ENCODE measurements at regions not wholly inside any gene's neighbourhood (a gene's known extent, or its start where the extent isn't known, plus 50 kb on each side); places are given as distances from the start of the nearest gene placed in this dataset.
A peak's percentile ranks its signal among the peaks of the same experiment; 100 is the strongest.

DNA sequence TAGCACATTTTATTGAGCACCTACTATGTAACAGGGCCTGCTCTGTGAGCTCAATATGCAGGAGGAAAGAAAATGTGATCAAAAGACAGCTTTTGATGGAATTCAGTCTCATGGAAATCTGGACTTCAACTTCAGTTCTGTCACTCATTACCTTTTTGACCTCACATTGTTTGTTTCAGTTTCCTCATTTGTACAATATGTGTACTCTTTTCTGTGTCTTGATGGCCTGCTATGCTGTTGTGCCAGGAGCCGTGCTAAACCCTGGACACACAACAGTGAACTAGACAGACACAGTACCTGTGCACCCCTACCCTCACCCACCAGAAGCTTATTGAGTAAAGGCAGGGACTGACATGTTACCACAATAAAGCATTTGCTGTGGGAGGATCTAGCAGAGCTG is 162.9 kb upstream of the FGGY start:
- TF ChIP-seq, protein P1, sequence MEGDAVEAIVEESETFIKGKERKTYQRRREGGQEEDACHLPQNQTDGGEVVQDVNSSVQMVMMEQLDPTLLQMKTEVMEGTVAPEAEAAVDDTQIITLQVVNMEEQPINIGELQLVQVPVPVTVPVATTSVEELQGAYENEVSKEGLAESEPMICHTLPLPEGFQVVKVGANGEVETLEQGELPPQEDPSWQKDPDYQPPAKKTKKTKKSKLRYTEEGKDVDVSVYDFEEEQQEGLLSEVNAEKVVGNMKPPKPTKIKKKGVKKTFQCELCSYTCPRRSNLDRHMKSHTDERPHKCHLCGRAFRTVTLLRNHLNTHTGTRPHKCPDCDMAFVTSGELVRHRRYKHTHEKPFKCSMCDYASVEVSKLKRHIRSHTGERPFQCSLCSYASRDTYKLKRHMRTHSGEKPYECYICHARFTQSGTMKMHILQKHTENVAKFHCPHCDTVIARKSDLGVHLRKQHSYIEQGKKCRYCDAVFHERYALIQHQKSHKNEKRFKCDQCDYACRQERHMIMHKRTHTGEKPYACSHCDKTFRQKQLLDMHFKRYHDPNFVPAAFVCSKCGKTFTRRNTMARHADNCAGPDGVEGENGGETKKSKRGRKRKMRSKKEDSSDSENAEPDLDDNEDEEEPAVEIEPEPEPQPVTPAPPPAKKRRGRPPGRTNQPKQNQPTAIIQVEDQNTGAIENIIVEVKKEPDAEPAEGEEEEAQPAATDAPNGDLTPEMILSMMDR (IDR thresholded peaks at IDR 0.05; ENCODE audit: insufficient read depth, low read depth, low read length, missing control alignments): no peak

DNA sequence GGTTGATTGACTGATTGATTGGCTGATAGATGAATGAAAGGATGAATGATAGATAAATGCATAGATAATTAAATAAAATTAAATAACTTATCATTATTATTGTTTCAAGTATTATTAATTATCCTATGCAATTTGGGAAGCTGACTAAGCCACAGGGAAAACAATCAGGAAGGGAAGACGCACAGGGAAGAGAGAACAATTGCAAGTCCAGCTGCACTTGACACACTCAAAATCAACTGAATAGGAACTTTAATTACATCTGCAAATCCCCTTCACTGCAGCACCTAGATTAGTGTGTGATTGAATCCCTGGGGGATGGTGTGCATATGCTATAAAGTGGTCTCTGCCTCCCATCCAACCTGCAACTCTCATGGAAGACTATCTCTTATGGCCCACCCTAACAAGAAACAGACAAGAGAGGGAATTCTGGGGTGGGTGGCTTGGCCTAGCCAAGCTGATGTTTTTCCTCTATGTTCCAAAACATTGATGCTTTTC is 161.1 kb upstream of the FGGY start:
- TF ChIP-seq, protein P1 (IDR thresholded peaks at IDR 0.05; ENCODE audit: insufficient read depth, low read depth, low read length, missing control alignments): no peak
- no peak for DNase-seq (ENCODE audit: low read depth)
- no peak overlapping the region for H3K4me3 ChIP-seq (ENCODE audit: low read length)

More for the DNA sequence above, 162.9 kb upstream of the FGGY start:
- H3K4me3 ChIP-seq (ENCODE audit: low read length): no peak overlapping the region
- DNase-seq (ENCODE audit: low read depth): no peak

DNA sequence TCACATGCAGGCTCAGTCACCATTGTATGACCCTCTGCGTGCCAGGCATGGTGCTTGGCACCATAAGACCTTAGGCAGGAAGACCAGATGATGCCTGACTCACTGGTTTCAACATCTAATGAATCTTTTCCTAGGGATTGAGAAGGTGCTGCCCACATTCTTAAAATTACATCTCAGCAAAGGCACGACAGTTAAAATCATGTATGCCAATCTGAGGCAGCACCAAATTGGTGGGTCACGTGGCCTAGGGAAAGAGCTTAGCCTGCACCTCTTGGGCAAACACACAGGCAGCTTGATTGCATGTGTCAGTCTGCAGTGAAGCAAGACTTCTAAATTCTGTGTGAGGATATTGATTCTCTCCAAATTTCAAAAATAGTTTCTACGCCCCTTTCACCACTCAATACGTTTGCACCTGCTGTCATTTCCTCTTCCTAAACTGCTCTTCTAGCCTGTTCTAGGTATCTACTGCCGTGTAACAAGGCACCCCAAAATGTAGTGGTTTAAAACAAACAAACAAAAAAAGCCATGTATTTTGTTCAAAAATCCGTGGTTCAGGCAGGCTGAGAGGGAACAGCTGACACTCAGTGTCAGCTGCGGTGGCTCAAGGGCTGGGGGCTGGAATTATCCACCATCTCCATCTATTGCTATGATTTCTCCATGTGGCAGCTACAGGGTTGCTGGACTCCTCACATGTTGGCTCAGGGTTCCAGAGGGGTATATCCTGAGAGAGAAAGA is 160.2 kb upstream of the FGGY start:
- TF ChIP-seq, protein P1 (IDR thresholded peaks at IDR 0.05; ENCODE audit: insufficient read depth, low read depth, low read length, missing control alignments): no peak
- peak; percentile 82 for DNase-seq (ENCODE audit: low read depth)
- H3K4me3 ChIP-seq (ENCODE audit: low read length): no peak overlapping the region

DNA sequence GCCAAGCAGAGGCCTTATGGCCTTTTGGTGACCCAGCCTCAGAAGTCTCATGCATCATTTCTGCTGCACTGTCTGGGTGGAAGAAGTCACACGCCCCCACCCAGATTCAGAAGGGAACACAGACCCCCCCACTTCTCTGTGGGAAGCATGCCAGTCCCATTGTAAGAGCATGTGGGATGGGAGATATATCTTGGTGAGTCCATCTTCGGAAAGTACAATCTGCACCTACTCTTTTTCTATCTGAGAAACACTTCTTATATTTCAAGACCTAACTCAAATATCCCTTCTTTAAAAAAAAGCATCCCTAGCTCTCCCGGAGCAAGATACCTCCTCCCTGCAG is 159.6 kb upstream of the FGGY start:
- TF ChIP-seq, protein P1 (IDR thresholded peaks at IDR 0.05; ENCODE audit: insufficient read depth, low read depth, low read length, missing control alignments): no peak
- H3K4me3 ChIP-seq (ENCODE audit: low read length): no peak overlapping the region
- DNase-seq (ENCODE audit: low read depth): no peak

DNA sequence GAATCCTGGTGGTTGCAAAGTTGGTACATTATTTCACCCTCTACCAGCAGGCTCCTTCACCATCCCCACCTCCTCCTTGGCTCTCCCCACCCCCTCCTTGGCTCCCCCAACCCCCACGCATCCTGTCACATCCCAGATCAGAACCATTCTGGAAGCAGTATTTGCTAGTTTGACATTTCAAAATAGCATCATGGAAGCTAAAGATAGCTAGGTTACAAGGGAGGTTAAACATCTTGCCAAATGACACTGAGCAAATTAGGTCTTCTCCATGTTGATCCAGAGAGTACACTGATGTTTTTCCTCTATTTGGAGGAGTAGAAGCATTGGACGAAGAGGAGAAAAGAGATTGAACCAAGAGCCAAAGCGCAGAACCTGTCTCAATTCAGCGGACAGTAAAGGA is 158.9 kb upstream of the FGGY start:
- no peak overlapping the region for H3K4me3 ChIP-seq (ENCODE audit: low read length)
- TF ChIP-seq, protein P1 (IDR thresholded peaks at IDR 0.05; ENCODE audit: insufficient read depth, low read depth, low read length, missing control alignments): no peak
- no peak for DNase-seq (ENCODE audit: low read depth)

DNA sequence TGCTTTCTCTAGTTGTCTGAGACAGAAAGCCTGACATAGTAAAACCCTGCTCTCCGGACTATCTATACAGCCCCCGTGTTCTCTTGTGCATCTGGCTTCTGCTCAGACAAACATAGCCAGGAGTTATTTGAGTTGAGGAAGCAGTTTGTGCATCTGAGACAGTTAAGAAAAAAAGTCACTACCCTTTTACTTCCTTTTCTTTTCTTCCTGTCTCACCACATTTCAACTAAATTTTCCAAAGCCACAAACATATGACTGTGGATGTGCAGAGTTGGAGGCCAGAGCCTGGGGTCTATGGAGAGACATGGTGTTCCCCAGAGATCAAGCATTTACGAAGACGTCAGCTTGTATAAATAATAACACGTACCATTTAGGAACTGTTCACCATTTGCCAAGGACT is 158.5 kb upstream of the FGGY start:
- no peak overlapping the region for H3K4me3 ChIP-seq (ENCODE audit: low read length)
- DNase-seq (ENCODE audit: low read depth): no peak
- TF ChIP-seq, protein P1 (IDR thresholded peaks at IDR 0.05; ENCODE audit: insufficient read depth, low read depth, low read length, missing control alignments): no peak

DNA sequence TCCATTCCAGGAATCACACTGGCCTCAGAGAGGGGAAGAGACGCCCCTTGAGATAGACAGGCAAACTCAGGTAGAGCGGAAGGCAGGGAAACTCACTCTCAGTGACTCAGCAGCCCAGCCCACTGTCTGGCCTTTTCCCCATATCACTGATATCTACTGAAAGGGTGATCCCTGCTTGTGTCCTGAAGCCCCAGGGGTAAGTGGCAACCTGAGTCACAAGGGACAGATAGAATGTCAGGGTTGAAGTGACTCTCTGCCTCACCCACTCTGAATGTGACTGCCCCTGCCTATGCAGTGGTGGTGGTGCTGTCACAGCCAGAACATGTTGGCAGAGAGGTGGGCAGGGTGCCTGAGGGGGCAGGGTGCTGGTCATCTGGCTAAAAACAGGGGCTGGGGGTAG is 157.5 kb upstream of the FGGY start:
- DNase-seq (ENCODE audit: low read depth): peak; percentile 70
- TF ChIP-seq, protein P1 (IDR thresholded peaks at IDR 0.05; ENCODE audit: insufficient read depth, low read depth, low read length, missing control alignments): no peak
- H3K4me3 ChIP-seq (ENCODE audit: low read length): no peak overlapping the region
